Esophagus squamous epithelium (tissue), 5 donors: ENCODE measurements at regions not wholly inside any gene's neighbourhood (a gene's known extent, or its start where the extent isn't known, plus 50 kb on each side); places are given as distances from the start of the nearest gene placed in this dataset.

ENCODE experiments used
- DNase-seq: peaks from one replicate; lab custom pipeline; 2025; lab: John Stamatoyannopoulos, UW
- H3K27ac ChIP-seq, 4 donors: fragments of 200-600 bp; sonication (generic); one replicate each; pipeline ENCODE4 v1.5.1; 2016 to 2019; ENCODE audit warnings: mild to moderate bottlenecking in 1 of 4
- H3K27me3 ChIP-seq, 4 donors: fragments of 200-600 bp; sonication (generic); 1 replicate in 3 of 4; 2 replicates in 1 of 4; pipeline versions ENCODE4 v1.5.1 to v1.6.0; 2017 to 2021; ENCODE audit warnings: antibody characterized with exemption in 1 of 4
- H3K36me3 ChIP-seq, 3 donors: fragments of 200-600 bp; sonication (generic); one replicate each; pipeline ENCODE4 v1.5.1; 2016 to 2019
- H3K4me1 ChIP-seq, 3 donors: fragments of 200-600 bp; sonication (generic); one replicate each; pipeline ENCODE4 v1.5.1; 2017 to 2019
- H3K4me3 ChIP-seq, 4 donors: fragments of 200-600 bp; sonication (generic); 1 replicate in 3 of 4; 2 replicates in 1 of 4; pipeline ENCODE4 v1.5.1; 2016 to 2019; ENCODE audit warnings: mild to moderate bottlenecking in 2 of 4, moderate library complexity in 1 of 4
- H3K9me3 ChIP-seq, 3 donors: fragments of 200-600 bp; sonication (generic); one replicate each; pipeline ENCODE4 v1.5.1; 2016 to 2019
- CTCF ChIP-seq, 6 experiments: fragments of 450-650 bp in 4 of 6; fragments of 200-600 bp in 2 of 6; sonication (generic) in 2 of 6; IDR thresholded peaks; one replicate each; pipeline ENCODE4 v1.5.1; 2016 to 2019; ENCODE audit warnings: antibody characterized with exemption in 6 of 6, mild to moderate bottlenecking in 4 of 6, moderate library complexity in 4 of 6
- POLR2A ChIP-seq, 4 donors: fragments of 450-650 bp; IDR thresholded peaks; one replicate each; pipeline ENCODE4 v1.6.1; 2017; ENCODE audit warnings: antibody characterized with exemption in 4 of 4, mild to moderate bottlenecking in 4 of 4, moderate library complexity in 3 of 4
- WGBS, 2 donors: methylation state at CpG; one replicate each; pipeline ENCODE4 v1.1.5; 2018; 5-methylcytosine and 5-hydroxymethylcytosine counted together
- intact Hi-C: fragments of 100-400 bp; cut with DNase I; formaldehyde crosslinking; loops from one replicate; pipeline ENCODE4 v1.15.0; 2022
- donor health status: DM: yes; HTN: yes; CAD: no.

DNA sequence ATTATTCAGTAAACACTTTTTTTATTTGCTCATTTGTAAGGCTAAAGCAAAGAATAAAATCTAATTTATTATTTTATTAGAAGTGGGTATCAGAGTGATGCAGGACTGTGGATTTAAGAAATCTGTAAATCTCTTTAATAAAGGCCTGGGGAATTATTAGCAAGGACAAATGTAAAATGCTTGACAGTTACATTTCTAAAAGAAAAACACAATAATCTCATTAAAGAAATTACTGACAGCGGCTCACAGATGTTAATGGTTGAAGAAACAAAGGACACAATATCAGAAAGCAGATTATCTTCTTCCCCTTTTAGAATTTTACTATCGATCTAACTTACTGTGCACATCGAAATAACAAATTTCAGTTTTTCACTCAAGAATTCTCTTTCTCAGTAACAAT, 262.1 kb upstream of the MEIS2 start:
- no peak overlapping the region for H3K27ac ChIP-seq
- no peak for DNase-seq
- no peaks in the 10 kb centered on the region for H3K36me3 ChIP-seq
- no peaks in the 10 kb centered on the region for H3K9me3 ChIP-seq
- intact Hi-C loops: no loop called here
- H3K27me3 ChIP-seq: no peaks in the 10 kb centered on the region
- no peak overlapping the region for H3K4me3 ChIP-seq
- TF ChIP-seq CTCF (IDR thresholded peaks at IDR 0.05) (no peak), POLR2A (IDR thresholded peaks at IDR 0.05) (no peak)
- H3K4me1 ChIP-seq: no peaks in the 10 kb centered on the region
- WGBS, 2 donors: 84 to 89% methylated on average over 3 of the region's 3 CpGs

DNA sequence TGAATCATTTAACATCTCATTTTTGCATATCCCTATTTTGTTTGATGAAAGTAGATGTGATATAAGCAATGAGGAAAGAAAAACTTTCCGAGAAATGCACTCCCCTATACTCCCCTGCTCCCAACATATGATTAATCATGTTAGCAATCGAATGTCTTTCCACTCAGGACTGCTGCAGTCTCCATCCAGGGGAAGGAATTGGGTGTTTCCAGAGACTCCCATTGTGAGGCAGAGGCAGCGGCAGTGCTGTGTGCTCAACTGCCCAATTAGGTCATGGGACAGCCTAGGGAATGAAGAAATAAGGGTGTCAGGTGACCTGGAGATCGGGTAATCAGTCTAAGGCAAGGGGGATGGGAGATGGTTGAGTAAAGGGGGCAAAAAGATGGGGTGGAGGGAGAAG, 268.6 kb upstream of the MEIS2 start:
- H3K27me3 ChIP-seq: no peaks in the 10 kb centered on the region
- no peaks in the 10 kb centered on the region for H3K4me1 ChIP-seq
- 55 to 65% methylated on average over 4 of the region's 4 CpGs for WGBS, 2 donors
- DNase-seq: no peak
- TF ChIP-seq POLR2A (IDR thresholded peaks at IDR 0.05): no peak
- no peak for TF ChIP-seq CTCF (IDR thresholded peaks at IDR 0.05)
- H3K4me3 ChIP-seq: no peak overlapping the region
- intact Hi-C loops: no loop called here
- no peaks in the 10 kb centered on the region for H3K36me3 ChIP-seq
- no peaks in the 10 kb centered on the region for H3K9me3 ChIP-seq
- no peak overlapping the region for H3K27ac ChIP-seq

DNA sequence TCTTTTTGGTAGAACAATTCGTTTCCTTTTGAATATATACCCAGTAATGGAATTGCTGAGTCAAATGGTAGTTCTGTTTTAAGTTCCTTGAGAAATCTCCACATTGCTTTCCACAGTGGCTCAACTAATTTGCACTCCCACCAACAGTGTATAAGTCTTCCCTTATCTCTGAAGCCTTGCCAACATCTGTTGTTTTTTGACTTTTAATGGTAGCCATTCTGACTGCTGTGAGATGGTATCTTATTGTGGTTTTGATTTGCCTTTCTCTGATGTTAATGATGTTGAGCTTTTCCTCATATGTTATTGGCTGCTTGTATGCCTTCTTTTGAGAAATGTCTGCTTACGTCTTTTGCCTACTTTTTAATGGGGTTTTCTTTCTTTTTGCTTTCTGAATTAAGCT, 270.6 kb upstream of the MEIS2 start:
- Histone ChIP-seq H3K9me3 (no peaks in the 10 kb centered on the region), H3K27ac (no peak overlapping the region), H3K36me3 (no peaks in the 10 kb centered on the region), H3K4me3 (no peak overlapping the region), H3K27me3 (no peaks in the 10 kb centered on the region), H3K4me1 (no peaks in the 10 kb centered on the region)
- no peak for DNase-seq
- no peak for TF ChIP-seq CTCF (IDR thresholded peaks at IDR 0.05)
- no peak for TF ChIP-seq POLR2A (IDR thresholded peaks at IDR 0.05)
- WGBS, 2 donors: 46 to 66% methylated on average over 2 of the region's 2 CpGs
- intact Hi-C loops: no loop called here

DNA sequence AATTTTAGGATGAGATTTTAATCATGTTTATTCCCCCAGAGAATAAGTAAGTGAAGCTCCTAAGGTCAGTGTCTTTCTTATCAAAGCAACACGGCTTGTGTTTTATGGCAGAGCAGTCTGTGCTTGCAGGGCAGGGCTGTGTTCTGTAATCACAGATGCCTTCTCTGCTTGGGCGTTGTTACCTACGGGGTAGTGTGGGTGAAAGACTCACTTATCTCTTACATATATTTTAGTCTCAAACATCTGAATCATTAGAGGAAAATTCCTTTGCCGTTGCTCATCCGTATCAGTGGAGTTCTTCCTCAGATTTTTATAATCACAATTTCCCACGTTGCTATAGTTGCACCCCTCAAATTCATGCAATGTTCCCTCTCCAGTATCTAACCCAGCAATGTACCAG, 271.7 kb upstream of the MEIS2 start:
- Histone ChIP-seq H3K4me1 (no peaks in the 10 kb centered on the region), H3K9me3 (no peaks in the 10 kb centered on the region), H3K4me3 (no peak overlapping the region), H3K27ac (no peak overlapping the region), H3K36me3 (no peaks in the 10 kb centered on the region), H3K27me3 (no peaks in the 10 kb centered on the region)
- no peak for DNase-seq
- intact Hi-C loops: no loop called here
- 63 to 66% methylated on average over 6 of the region's 6 CpGs for WGBS, 2 donors
- no peak for TF ChIP-seq POLR2A (IDR thresholded peaks at IDR 0.05)
- no peak for TF ChIP-seq CTCF (IDR thresholded peaks at IDR 0.05)

GRCh38 chr15:37375519-37375918, 275.2 kb upstream of the MEIS2 start:
- TF ChIP-seq CTCF (IDR thresholded peaks at IDR 0.05) (no peak), POLR2A (IDR thresholded peaks at IDR 0.05) (no peak)
- 27 to 33% methylated on average over 2 to 3 of the region's 3 CpGs for WGBS, 2 donors
- no peak overlapping the region for H3K4me3 ChIP-seq
- no peaks in the 10 kb centered on the region for H3K27me3 ChIP-seq
- intact Hi-C loops: no loop called here
- no peaks in the 10 kb centered on the region for H3K9me3 ChIP-seq
- no peak for DNase-seq
- no peak overlapping the region for H3K27ac ChIP-seq
- H3K36me3 ChIP-seq: no peaks in the 10 kb centered on the region
- no peaks in the 10 kb centered on the region for H3K4me1 ChIP-seq
